ENCODE measurements at regions not wholly inside any gene's neighbourhood (a gene's known extent, or its start where the extent isn't known, plus 50 kb on each side); places are given as distances from the start of the nearest gene placed in this dataset.

DNA sequence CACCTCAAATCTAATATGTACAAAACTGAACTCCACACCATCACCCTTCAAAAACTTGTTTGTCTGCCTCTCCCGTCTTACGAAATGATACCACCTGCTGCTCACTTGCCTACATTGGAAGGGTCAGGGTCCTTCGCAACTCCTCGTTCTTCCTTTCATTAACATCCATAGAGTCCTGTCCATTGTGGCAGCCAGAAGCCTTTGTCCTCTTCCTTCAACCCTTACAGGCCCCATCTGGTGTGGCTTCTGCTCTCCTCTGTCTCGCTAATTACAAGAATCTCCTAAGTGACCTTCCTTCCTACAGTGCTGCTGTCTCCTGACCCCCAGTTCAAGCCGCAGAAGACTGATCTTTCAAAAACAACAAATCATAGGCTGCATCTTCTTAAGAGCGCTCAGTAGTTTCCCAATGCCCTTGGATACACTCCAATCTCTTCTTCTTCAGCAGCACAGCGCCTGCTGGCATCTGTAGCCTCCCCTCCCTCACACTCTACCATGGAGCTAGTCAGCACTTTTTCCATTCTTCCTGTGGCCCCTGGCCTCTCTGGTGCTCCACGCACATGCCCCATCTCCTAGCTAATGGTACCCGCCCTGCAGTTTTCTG is 382.7 kb downstream of the LIG4 start:
- TF ChIP-seq, protein P1, sequence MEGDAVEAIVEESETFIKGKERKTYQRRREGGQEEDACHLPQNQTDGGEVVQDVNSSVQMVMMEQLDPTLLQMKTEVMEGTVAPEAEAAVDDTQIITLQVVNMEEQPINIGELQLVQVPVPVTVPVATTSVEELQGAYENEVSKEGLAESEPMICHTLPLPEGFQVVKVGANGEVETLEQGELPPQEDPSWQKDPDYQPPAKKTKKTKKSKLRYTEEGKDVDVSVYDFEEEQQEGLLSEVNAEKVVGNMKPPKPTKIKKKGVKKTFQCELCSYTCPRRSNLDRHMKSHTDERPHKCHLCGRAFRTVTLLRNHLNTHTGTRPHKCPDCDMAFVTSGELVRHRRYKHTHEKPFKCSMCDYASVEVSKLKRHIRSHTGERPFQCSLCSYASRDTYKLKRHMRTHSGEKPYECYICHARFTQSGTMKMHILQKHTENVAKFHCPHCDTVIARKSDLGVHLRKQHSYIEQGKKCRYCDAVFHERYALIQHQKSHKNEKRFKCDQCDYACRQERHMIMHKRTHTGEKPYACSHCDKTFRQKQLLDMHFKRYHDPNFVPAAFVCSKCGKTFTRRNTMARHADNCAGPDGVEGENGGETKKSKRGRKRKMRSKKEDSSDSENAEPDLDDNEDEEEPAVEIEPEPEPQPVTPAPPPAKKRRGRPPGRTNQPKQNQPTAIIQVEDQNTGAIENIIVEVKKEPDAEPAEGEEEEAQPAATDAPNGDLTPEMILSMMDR (IDR thresholded peaks at IDR 0.05) = no peak
- TF ChIP-seq POLR2AphosphoS5 (IDR thresholded peaks at IDR 0.05) (no peak), EP300 (IDR thresholded peaks at IDR 0.05) (no peak), POLR2A (IDR thresholded peaks at IDR 0.05) (no peak)
